Lung (tissue), 11 donors: ENCODE measurements at regions not wholly inside any gene's neighbourhood (a gene's known extent, or its start where the extent isn't known, plus 50 kb on each side); places are given as distances from the start of the nearest gene placed in this dataset.

Experiments
- ATAC-seq: fragments of 200-7000 bp; cut with Tn5 transposase; one replicate; pipeline ENCODE4 v1.9.1; 2020; ENCODE audit warnings: moderate number of reproducible peaks; ENCODE audit not compliant: insufficient read depth, low FRiP score
- DNase-seq, 3 donors: peaks; one replicate each; pipeline ENCODE4 v3.0.0-alpha.2; 2013 to 2017
- H3K27ac ChIP-seq, 2 donors: one replicate each; pipeline ENCODE4 v1.5.1; 2013; ENCODE audit warnings: mild to moderate bottlenecking in 2 of 2, moderate library complexity in 2 of 2, control low read depth in 1 of 2, inconsistent platforms in 1 of 2, low read depth in 1 of 2, low read length in 1 of 2
- H3K27me3 ChIP-seq, 3 donors: one replicate each; pipeline ENCODE4 v1.5.1; 2013; ENCODE audit warnings: low read length in 2 of 3; ENCODE audit not compliant: control insufficient read depth in 3 of 3, insufficient read depth in 3 of 3
- H3K36me3 ChIP-seq, 4 donors: one replicate each; pipeline ENCODE4 v1.5.1; 2013; ENCODE audit warnings: low read length in 4 of 4, mild to moderate bottlenecking in 1 of 4, moderate library complexity in 1 of 4; ENCODE audit not compliant: control insufficient read depth in 4 of 4, insufficient read depth in 4 of 4
- H3K4me1 ChIP-seq, 5 donors: one replicate each; pipeline ENCODE4 v1.5.1; 2013; ENCODE audit warnings: low read length in 5 of 5, mild to moderate bottlenecking in 2 of 5, moderate library complexity in 1 of 5; ENCODE audit not compliant: control insufficient read depth in 5 of 5, insufficient read depth in 5 of 5
- H3K4me3 ChIP-seq: one replicate; pipeline ENCODE4 v1.5.1; 2013; ENCODE audit warnings: mild to moderate bottlenecking, control low read depth, moderate library complexity
- H3K9ac ChIP-seq, 2 donors: one replicate each; pipeline ENCODE4 v1.5.1; 2013; ENCODE audit warnings: low read length in 2 of 2, control low read depth in 1 of 2; ENCODE audit not compliant: insufficient read depth in 1 of 2
- H3K9me3 ChIP-seq, 4 donors: one replicate each; pipeline ENCODE4 v1.5.1; 2013; ENCODE audit warnings: low read length in 3 of 4, mild to moderate bottlenecking in 1 of 4, moderate library complexity in 1 of 4; ENCODE audit not compliant: control insufficient read depth in 4 of 4, insufficient read depth in 3 of 4
- WGBS, 2 donors: extraction: QIAGEN DNeasy Blood & Tissue Kit; methylation state at CpG; one replicate each; pipeline ENCODE4 v1.1.7; 2013; 5-methylcytosine and 5-hydroxymethylcytosine counted together
- TF ChIP-seq, protein P1 (sequence below): IDR thresholded peaks from 2 replicates; pipeline ENCODE4 v1.5.1; 2012; ENCODE audit warnings: mild to moderate bottlenecking; ENCODE audit errors: control extremely low read depth, extremely low read depth
- donor health status: control.
- donor health status: control.
- donor health status: Bipolar disorder and iron deficiency.
- donor health status: healthy.
- donor health status: DM: yes; HTN: yes; CAD: no.

DNA sequence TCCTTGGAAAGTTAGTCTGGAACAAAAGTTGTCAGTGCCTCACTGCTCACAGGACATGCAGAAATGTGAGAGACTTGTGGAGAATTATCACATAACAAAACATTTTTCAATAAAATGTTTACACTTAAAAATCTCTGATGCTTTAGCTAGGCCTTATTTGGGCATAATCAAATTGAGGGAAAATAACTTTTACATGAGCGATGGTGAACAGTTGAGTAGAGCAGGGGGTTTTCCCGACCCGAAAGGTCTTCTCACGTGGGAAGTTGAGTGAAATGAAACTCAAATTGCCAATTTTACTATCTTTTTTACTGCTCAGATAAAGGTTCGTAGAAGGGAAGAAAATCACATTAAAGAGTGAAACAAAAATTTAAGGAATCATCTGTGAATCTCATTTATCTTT lies 465.6 kb downstream of the MTX2 start:
- H3K27me3 ChIP-seq: no peaks in the 10 kb centered on the region
- no peaks in the 10 kb centered on the region for H3K9me3 ChIP-seq
- no peak overlapping the region for H3K27ac ChIP-seq
- DNase-seq: no peak
- H3K4me1 ChIP-seq: peaks cover 0 to 10% (median 0%) of the 10 kb centered on the region in 5 donors
- 80 to 95% methylated on average over 5 of the region's 5 CpGs for WGBS, 2 donors
- H3K9ac ChIP-seq: no peak overlapping the region
- H3K4me3 ChIP-seq: no peak overlapping the region
- no peaks in the 10 kb centered on the region for H3K36me3 ChIP-seq
- TF ChIP-seq, protein P1, sequence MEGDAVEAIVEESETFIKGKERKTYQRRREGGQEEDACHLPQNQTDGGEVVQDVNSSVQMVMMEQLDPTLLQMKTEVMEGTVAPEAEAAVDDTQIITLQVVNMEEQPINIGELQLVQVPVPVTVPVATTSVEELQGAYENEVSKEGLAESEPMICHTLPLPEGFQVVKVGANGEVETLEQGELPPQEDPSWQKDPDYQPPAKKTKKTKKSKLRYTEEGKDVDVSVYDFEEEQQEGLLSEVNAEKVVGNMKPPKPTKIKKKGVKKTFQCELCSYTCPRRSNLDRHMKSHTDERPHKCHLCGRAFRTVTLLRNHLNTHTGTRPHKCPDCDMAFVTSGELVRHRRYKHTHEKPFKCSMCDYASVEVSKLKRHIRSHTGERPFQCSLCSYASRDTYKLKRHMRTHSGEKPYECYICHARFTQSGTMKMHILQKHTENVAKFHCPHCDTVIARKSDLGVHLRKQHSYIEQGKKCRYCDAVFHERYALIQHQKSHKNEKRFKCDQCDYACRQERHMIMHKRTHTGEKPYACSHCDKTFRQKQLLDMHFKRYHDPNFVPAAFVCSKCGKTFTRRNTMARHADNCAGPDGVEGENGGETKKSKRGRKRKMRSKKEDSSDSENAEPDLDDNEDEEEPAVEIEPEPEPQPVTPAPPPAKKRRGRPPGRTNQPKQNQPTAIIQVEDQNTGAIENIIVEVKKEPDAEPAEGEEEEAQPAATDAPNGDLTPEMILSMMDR: no peak
- no peak for ATAC-seq

DNA sequence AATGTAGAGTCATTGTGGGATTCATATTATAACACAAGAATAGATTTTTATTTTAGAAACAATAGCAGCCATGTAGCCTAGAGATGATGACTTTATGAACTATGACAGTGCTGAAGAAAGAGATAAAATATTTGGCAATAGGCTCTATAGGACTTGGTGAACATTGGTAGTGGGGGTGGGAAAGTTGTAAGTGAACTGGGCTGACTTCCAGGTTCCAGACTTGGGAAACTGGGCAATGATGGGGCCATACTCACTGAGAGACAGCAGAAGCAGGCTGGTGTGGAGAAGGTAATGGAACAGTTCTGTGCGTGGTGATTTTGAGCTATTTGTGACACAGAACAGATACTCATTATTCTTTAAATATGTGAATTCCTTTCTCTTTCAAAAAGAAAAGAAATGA lies 470.3 kb upstream of the HNRNPA3 start:
- no peaks in the 10 kb centered on the region for H3K9me3 ChIP-seq
- TF ChIP-seq, protein P1: no peak
- ATAC-seq (no peak), DNase-seq (peak in 1 of 3 donors; percentile 28)
- no peak overlapping the region for H3K9ac ChIP-seq
- H3K27ac ChIP-seq: no peak overlapping the region
- H3K36me3 ChIP-seq: no peaks in the 10 kb centered on the region
- no peaks in the 10 kb centered on the region for H3K27me3 ChIP-seq
- no peak overlapping the region for H3K4me3 ChIP-seq
- 89 to 92% methylated on average over 1 of the region's 1 CpG for whole genome bisulfite sequencing, 2 donors
- peaks cover 0 to 43% (median 4%) of the 10 kb centered on the region in 5 donors for H3K4me1 ChIP-seq

DNA sequence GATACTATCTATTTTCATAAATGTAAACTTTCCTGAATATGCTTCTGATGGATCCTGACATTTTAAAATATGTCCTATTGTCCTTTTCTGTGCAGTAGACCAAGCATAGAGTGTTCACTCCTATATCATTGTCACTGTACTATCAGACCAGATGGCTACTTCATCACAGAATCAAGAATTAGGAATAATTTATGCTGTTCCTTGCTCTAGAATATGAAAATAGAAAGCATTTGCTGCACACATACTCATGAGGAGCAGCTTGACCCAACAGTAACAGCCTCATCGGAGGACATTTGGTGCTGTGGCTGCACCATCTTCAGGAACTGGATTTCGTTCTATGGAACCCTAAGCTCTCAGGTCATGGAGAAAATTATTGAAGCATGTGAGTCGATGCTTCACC lies 468.9 kb upstream of the HNRNPA3 start:
- Histone ChIP-seq H3K4me1 (peaks cover 0 to 54% (median 5%) of the 10 kb centered on the region in 5 donors), H3K4me3 (no peak overlapping the region)

More for the DNA sequence above, 468.9 kb upstream of the HNRNPA3 start:
- no peak for DNase-seq
- Histone ChIP-seq H3K9me3 (no peaks in the 10 kb centered on the region), H3K27ac (no peak overlapping the region), H3K9ac (no peak overlapping the region), H3K27me3 (no peaks in the 10 kb centered on the region), H3K36me3 (no peaks in the 10 kb centered on the region)
- ATAC-seq: no peak
- TF ChIP-seq, protein P1: no peak
- 83 to 91% methylated on average over 3 of the region's 3 CpGs for WGBS, 2 donors
